ENCODE measurements at regions not wholly inside any gene's neighbourhood (a gene's known extent, or its start where the extent isn't known, plus 50 kb on each side); places are given as distances from the start of the nearest gene placed in this dataset.

- no peak for TF ChIP-seq REST (IDR thresholded peaks at IDR 0.05; ENCODE audit: low read depth, low read length)
- TF ChIP-seq EP300 (IDR thresholded peaks at IDR 0.05; ENCODE audit: borderline replicate concordance in 1 of 2, low read depth in 1 of 2, low read length in 1 of 2): no peak
- no peak for TF ChIP-seq USF2 (IDR thresholded peaks at IDR 0.05; ENCODE audit: borderline replicate concordance, low read depth, low read length)
- TF ChIP-seq SMC3 (IDR thresholded peaks at IDR 0.05; ENCODE audit: low read depth, low read length): no peak
- no peak for TF ChIP-seq TEAD4 (IDR thresholded peaks at IDR 0.05; ENCODE audit: borderline replicate concordance, insufficient read depth)
- no peak for TF ChIP-seq RXRA (IDR thresholded peaks at IDR 0.05; ENCODE audit: borderline replicate concordance, low read depth)
Observed at GRCh38 chr3:190192739-190193138, 72.0 kb upstream of the P3H2 start (continued).

GRCh38 chr3:190192087-190192486 lies 71.4 kb upstream of the P3H2 start:
- H3K27me3 ChIP-seq (ENCODE audit: insufficient read depth): peaks cover 5% of the 10 kb centered on the region; the same call in 1 of the 2 replicates
- no peaks in the 10 kb centered on the region for H3K79me2 ChIP-seq (ENCODE audit: insufficient read depth)
- H2AFZ ChIP-seq (ENCODE audit: low read depth): 0 out of 2 replicates have a peak overlapping the region, but pooled peaks have one; percentile 56
- no peak overlapping the region for H3K4me2 ChIP-seq
- no peaks in the 10 kb centered on the region for H3K4me1 ChIP-seq (ENCODE audit: control insufficient read depth in 1 of 2, insufficient read depth in 2 of 2, low read depth in 1 of 2, low read length in 1 of 2)
- H3K36me3 ChIP-seq (replicated peaks in 1 of 2; ENCODE audit: control insufficient read depth in 1 of 2, insufficient read depth in 2 of 2, low read length in 1 of 2): no peaks in the 10 kb centered on the region
- no peaks in the 10 kb centered on the region for H4K20me1 ChIP-seq (ENCODE audit: insufficient read depth)
- no peaks in the 10 kb centered on the region for H3K9me2 ChIP-seq
- CTCF ChIA-PET: interaction anchor here (1.2 kb wide), 1 partner anchor 130 kb away, joined by 3 read pairs; the partner anchor contains the start of gene CLDN1
- H3F3A ChIP-seq (replicated peaks; ENCODE audit: insufficient read depth): no peaks in the 10 kb centered on the region
- H3K9ac ChIP-seq: no peak overlapping the region
- 34% methylated on average over 2 of the region's 2 CpGs for whole genome bisulfite sequencing (ENCODE audit: low lambda C conversion rate)
- no peak for DNase-seq
- TF ChIP-seq FOXJ3 (CRISPR knock-in tag; IDR thresholded peaks at IDR 0.05) (no peak), TCF12 (IDR thresholded peaks at IDR 0.05) (no peak), USF1 (IDR thresholded peaks at IDR 0.05; ENCODE audit: borderline replicate concordance, low read depth) (no peak), RCOR1 (IDR thresholded peaks at IDR 0.05; ENCODE audit: low read length) (no peak), YY1 (IDR thresholded peaks at IDR 0.05; ENCODE audit: low read depth) (no peak), GABPA (IDR thresholded peaks at IDR 0.05; ENCODE audit: low read depth) (no peak), TEAD4 (IDR thresholded peaks at IDR 0.05; ENCODE audit: borderline replicate concordance, insufficient read depth) (no peak), MXI1 (IDR thresholded peaks at IDR 0.05; ENCODE audit: low read depth, low read length) (no peak), IRF3 (IDR thresholded peaks at IDR 0.05; ENCODE audit: low read depth, low read length) (no peak), RXRA (IDR thresholded peaks at IDR 0.05; ENCODE audit: borderline replicate concordance, low read depth) (no peak), JUND (IDR thresholded peaks at IDR 0.05) (no peak), SIN3A (IDR thresholded peaks at IDR 0.05; ENCODE audit: borderline replicate concordance, low read depth, low read length) (no peak), EP300 (IDR thresholded peaks at IDR 0.05; ENCODE audit: borderline replicate concordance in 1 of 2, low read depth in 1 of 2, low read length in 1 of 2) (no peak), SMC3 (IDR thresholded peaks at IDR 0.05; ENCODE audit: low read depth, low read length) (no peak), NRF1 (IDR thresholded peaks at IDR 0.05; ENCODE audit: low read depth, low read length) (no peak)
- H3K9me3 ChIP-seq: no peaks in the 10 kb centered on the region
- H3K4me3 ChIP-seq (ENCODE audit: low read depth in 2 of 2, low read length in 1 of 2): no peak overlapping the region
- no peak overlapping the region for H3K27ac ChIP-seq (ENCODE audit: low read depth in 2 of 2, low read length in 1 of 2)
- POLR2A ChIA-PET: no interaction called here

Measured in SK-N-SH (cell line).